Fibroblast of skin of right biceps (primary cell): ENCODE measurements at regions not wholly inside any gene's neighbourhood (a gene's known extent, or its start where the extent isn't known, plus 50 kb on each side); places are given as distances from the start of the nearest gene placed in this dataset.
A peak's percentile ranks its signal among the peaks of the same experiment; 100 is the strongest.
"Not testable (repeated sequence)": the region's sequence is repeated elsewhere in the genome, so short reads cannot be mapped to it uniquely, and the experiment has no call there.

ENCODE experiments used
- DNase-seq: peaks from one replicate; pipeline ENCODE4 v3.0.0-alpha.2; 2013

GRCh38 chrX:76774912-76775311 lies 347.4 kb downstream of the MAGEE1 start:
- not testable (repeated sequence) for DNase-seq

- DNase-seq: no peak
Observed at GRCh38 chrX:76796311-76796710, 368.8 kb downstream of the MAGEE1 start.

- DNase-seq: peak; percentile 0
Observed at GRCh38 chrX:76802708-76803107, 375.2 kb downstream of the MAGEE1 start.

- no peak for DNase-seq
Observed at GRCh38 chrX:76815754-76816153, 388.2 kb downstream of the MAGEE1 start.

GRCh38 chrX:76817279-76817678 lies 389.8 kb downstream of the MAGEE1 start:
- DNase-seq: not testable (repeated sequence)

GRCh38 chrX:76821276-76821675 lies 393.8 kb downstream of the MAGEE1 start:
- DNase-seq: no peak

GRCh38 chrX:76827672-76828071 lies 400.2 kb downstream of the MAGEE1 start:
- no peak for DNase-seq

- DNase-seq: not testable (repeated sequence)
Observed at GRCh38 chrX:76840902-76841301, 413.4 kb downstream of the MAGEE1 start.

GRCh38 chrX:76850851-76851250 lies 423.3 kb downstream of the MAGEE1 start:
- DNase-seq: no peak

GRCh38 chrX:76862509-76862908 lies 435.0 kb downstream of the MAGEE1 start:
- no peak for DNase-seq

GRCh38 chrX:76893930-76894329 lies 466.4 kb downstream of the MAGEE1 start:
- no peak for DNase-seq

GRCh38 chrX:76915836-76916235 lies 488.3 kb downstream of the MAGEE1 start:
- DNase-seq: no peak

- DNase-seq: no peak
Observed at GRCh38 chrX:76918033-76918432, 490.5 kb downstream of the MAGEE1 start.

GRCh38 chrX:76919761-76920160 lies 492.3 kb downstream of the MAGEE1 start:
- DNase-seq: no peak

GRCh38 chrX:76920607-76921006 lies 493.1 kb downstream of the MAGEE1 start:
- no peak for DNase-seq

GRCh38 chrX:76921176-76921575 lies 493.7 kb downstream of the MAGEE1 start:
- no peak for DNase-seq

- no peak for DNase-seq
Observed at GRCh38 chrX:76922100-76922499, 494.6 kb downstream of the MAGEE1 start.

GRCh38 chrX:76924616-76925015 lies 497.1 kb downstream of the MAGEE1 start:
- not testable (repeated sequence) for DNase-seq

GRCh38 chrX:76931518-76931917 lies 504.0 kb downstream of the MAGEE1 start:
- no peak for DNase-seq

GRCh38 chrX:76957485-76957884 lies 489.7 kb upstream of the FGF16 start:
- no peak for DNase-seq

GRCh38 chrX:76971393-76972376 lies 475.5 kb upstream of the FGF16 start:
- DNase-seq: no peak

- no peak for DNase-seq
Observed at GRCh38 chrX:76977452-76977851, 469.7 kb upstream of the FGF16 start.

- no peak for DNase-seq
Observed at GRCh38 chrX:76987381-76987780, 459.8 kb upstream of the FGF16 start.

GRCh38 chrX:76996641-76997040 lies 450.5 kb upstream of the FGF16 start:
- DNase-seq: no peak

GRCh38 chrX:77003530-77003929 lies 443.7 kb upstream of the FGF16 start:
- DNase-seq: no peak
